Stimulated activated naive CD8-positive, alpha-beta T cell treated with anti-CD3 and anti-CD28 coated beads, Interleukin-15, Interleukin-2, amounts not matched to agents 100 ng/mL and 50 ng/mL, for 24 hours (primary cell): ENCODE measurements at regions not wholly inside any gene's neighbourhood (a gene's known extent, or its start where the extent isn't known, plus 50 kb on each side); places are given as distances from the start of the nearest gene placed in this dataset.

Experiments used
- H3K27ac Mint-ChIP-seq: one replicate; pipeline ENCODE4 v1.8.0; 2021; ENCODE audit warnings: mild to moderate bottlenecking, mixed read lengths
- H3K27me3 Mint-ChIP-seq: one replicate; pipeline ENCODE4 v1.8.0; 2021; ENCODE audit warnings: mixed read lengths
- H3K36me3 Mint-ChIP-seq: one replicate; pipeline ENCODE4 v1.8.0; 2021; ENCODE audit warnings: low read depth, mixed read lengths
- H3K4me1 Mint-ChIP-seq: one replicate; pipeline ENCODE4 v1.8.0; 2021; ENCODE audit warnings: low read depth, mixed read lengths
- H3K4me3 Mint-ChIP-seq: one replicate; pipeline ENCODE4 v1.8.0; 2021; ENCODE audit warnings: mild to moderate bottlenecking, mixed read lengths
- H3K9me3 Mint-ChIP-seq: one replicate; pipeline ENCODE4 v1.8.0; 2021; ENCODE audit warnings: mixed read lengths

- Mint-ChIP-seq H3K9me3 (no peaks in the 10 kb centered on the region), H3K36me3 (no peaks in the 10 kb centered on the region), H3K27me3 (peaks cover 48% of the 10 kb centered on the region), H3K4me3 (no peak overlapping the region), H3K4me1 (no peaks in the 10 kb centered on the region), H3K27ac (no peak overlapping the region)
Observed at GRCh38 chr1:230591678-230592077, 50.6 kb upstream of the COG2 start.

DNA sequence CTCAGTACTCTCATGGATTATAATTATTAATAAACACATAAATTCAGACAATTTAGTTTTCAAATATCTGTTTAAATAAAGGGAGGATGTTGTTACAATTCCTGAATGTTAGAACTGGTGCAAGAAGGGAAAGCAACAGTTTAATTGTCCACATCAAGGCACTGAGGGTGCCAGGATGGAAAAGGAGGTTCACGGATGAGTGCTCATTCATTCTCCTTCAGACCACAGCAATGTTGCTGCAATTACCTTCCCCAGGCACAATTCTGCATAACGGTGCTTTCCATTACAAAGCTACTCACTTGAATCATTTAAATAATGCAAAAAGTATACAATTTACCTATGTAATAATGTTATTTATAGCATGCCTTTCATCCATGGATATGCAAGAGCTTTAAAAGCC lies 52.3 kb upstream of the COG2 start:
- H3K9me3 Mint-ChIP-seq: no peaks in the 10 kb centered on the region
- no peak overlapping the region for H3K4me3 Mint-ChIP-seq
- H3K36me3 Mint-ChIP-seq: no peaks in the 10 kb centered on the region
- no peaks in the 10 kb centered on the region for H3K4me1 Mint-ChIP-seq
- peaks cover 46% of the 10 kb centered on the region for H3K27me3 Mint-ChIP-seq
- no peak overlapping the region for H3K27ac Mint-ChIP-seq

- Mint-ChIP-seq H3K27ac (no peak overlapping the region), H3K27me3 (peaks cover 41% of the 10 kb centered on the region), H3K4me1 (no peaks in the 10 kb centered on the region), H3K36me3 (no peaks in the 10 kb centered on the region), H3K4me3 (no peak overlapping the region), H3K9me3 (no peaks in the 10 kb centered on the region)
Observed at GRCh38 chr1:230588323-230588746, 53.9 kb upstream of the COG2 start.

- H3K4me1 Mint-ChIP-seq: no peaks in the 10 kb centered on the region
- H3K27ac Mint-ChIP-seq: no peak overlapping the region
- no peak overlapping the region for H3K4me3 Mint-ChIP-seq
- no peaks in the 10 kb centered on the region for H3K9me3 Mint-ChIP-seq
- no peaks in the 10 kb centered on the region for H3K36me3 Mint-ChIP-seq
- peaks cover 35% of the 10 kb centered on the region for H3K27me3 Mint-ChIP-seq
Observed at GRCh38 chr1:230587061-230587460, 55.2 kb upstream of the COG2 start.

DNA sequence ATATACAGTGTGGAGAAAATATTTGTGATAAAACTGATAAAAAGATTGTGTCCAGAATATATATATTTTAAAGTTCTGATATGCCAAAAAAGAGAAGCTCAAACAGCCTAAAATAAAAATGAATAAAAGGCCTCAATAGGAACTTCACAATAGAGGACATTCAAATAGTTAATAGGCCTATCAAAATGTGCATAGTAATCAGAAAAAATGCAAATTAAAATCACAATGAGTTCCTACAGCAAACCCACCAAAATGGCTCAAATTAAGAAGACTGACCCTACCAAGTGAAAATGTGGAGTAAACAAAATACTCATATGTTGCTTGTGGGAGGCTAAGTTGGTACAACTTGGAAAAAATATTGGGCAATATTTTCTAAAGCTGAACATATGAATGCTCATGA lies 57.6 kb upstream of the COG2 start:
- no peaks in the 10 kb centered on the region for H3K9me3 Mint-ChIP-seq
- no peaks in the 10 kb centered on the region for H3K4me1 Mint-ChIP-seq
- peaks cover 32% of the 10 kb centered on the region for H3K27me3 Mint-ChIP-seq
- H3K36me3 Mint-ChIP-seq: no peaks in the 10 kb centered on the region
- no peak overlapping the region for H3K4me3 Mint-ChIP-seq
- no peak overlapping the region for H3K27ac Mint-ChIP-seq

GRCh38 chr1:230581446-230582079 lies 60.7 kb upstream of the COG2 start:
- H3K36me3 Mint-ChIP-seq: no peaks in the 10 kb centered on the region
- H3K4me1 Mint-ChIP-seq: no peaks in the 10 kb centered on the region
- no peak overlapping the region for H3K27ac Mint-ChIP-seq
- no peaks in the 10 kb centered on the region for H3K9me3 Mint-ChIP-seq
- H3K4me3 Mint-ChIP-seq: no peak overlapping the region
- H3K27me3 Mint-ChIP-seq: peaks cover 20% of the 10 kb centered on the region

DNA sequence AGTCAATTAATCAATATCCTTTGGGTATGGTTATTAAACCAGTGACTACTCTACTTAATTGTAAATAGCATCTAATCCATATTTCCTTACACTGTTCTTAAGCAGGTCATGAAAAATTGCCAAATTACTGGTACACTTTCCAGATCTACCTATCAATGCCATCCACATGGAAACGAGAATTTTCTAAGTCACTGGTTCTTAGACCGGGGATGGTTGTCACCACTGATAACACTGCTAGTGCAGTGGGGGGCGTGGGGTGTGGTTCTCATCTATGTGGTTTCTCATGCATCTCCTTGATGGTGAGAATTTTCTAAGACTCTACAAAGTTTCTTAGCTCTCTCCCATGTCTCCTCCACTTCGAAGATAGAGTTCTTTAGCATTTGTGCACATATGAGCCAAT lies 63.7 kb upstream of the COG2 start:
- Mint-ChIP-seq H3K9me3 (no peaks in the 10 kb centered on the region), H3K27ac (no peak overlapping the region), H3K27me3 (peaks cover 25% of the 10 kb centered on the region), H3K4me1 (no peaks in the 10 kb centered on the region), H3K4me3 (no peak overlapping the region), H3K36me3 (no peaks in the 10 kb centered on the region)

GRCh38 chr1:230577537-230577936 lies 64.7 kb upstream of the COG2 start:
- Mint-ChIP-seq H3K27ac (no peak overlapping the region), H3K36me3 (no peaks in the 10 kb centered on the region), H3K27me3 (peaks cover 25% of the 10 kb centered on the region), H3K4me1 (no peaks in the 10 kb centered on the region), H3K4me3 (no peak overlapping the region), H3K9me3 (no peaks in the 10 kb centered on the region)

- H3K4me1 Mint-ChIP-seq: no peaks in the 10 kb centered on the region
- no peaks in the 10 kb centered on the region for H3K36me3 Mint-ChIP-seq
- no peak overlapping the region for H3K4me3 Mint-ChIP-seq
- peaks cover 24% of the 10 kb centered on the region for H3K27me3 Mint-ChIP-seq
- H3K27ac Mint-ChIP-seq: no peak overlapping the region
- no peaks in the 10 kb centered on the region for H3K9me3 Mint-ChIP-seq
Observed at GRCh38 chr1:230575886-230576500, 66.3 kb upstream of the COG2 start.

DNA sequence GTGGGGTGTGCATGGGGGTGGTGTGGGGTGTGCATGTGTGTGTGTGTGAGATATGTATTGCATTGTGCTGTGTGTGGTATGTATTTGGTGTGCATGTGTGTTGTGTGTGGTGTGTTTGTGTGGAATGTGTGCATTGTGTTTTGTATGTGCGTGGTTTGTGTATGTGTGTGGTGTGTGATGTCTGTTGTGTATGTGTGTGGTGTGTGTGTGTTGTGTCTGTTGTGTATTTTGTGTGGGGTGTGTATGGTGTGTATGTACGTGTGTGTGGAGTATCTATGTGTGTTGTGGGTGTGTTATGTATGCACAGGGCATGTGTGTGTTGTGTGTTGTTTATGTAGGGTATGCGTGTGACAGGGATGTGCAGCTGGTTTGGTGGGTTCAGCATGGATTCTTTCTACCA lies 67.8 kb upstream of the COG2 start:
- no peaks in the 10 kb centered on the region for H3K4me1 Mint-ChIP-seq

DNA sequence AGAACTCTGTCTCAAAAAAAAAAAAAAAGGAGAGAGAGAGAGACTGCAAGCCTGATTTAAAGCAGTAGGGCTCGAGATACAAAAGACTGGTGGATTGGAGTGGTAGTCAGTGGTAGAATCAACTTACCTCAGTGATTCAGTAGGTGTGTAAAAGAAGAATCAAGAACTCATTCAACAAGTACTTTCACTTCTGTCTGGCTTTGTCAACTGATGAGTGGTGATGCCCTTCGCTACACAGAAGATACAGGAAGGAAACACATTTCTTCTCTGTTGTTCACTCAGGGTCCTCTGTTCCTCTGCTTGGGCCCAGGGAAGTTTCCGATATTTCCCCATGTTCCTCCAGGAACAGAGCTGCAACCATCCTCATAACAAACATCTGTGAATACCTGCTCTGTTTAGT lies 68.6 kb upstream of the COG2 start:
- no peak overlapping the region for H3K27ac Mint-ChIP-seq
- peaks cover 36% of the 10 kb centered on the region for H3K27me3 Mint-ChIP-seq
- no peak overlapping the region for H3K4me3 Mint-ChIP-seq
- no peaks in the 10 kb centered on the region for H3K36me3 Mint-ChIP-seq
- H3K4me1 Mint-ChIP-seq: no peaks in the 10 kb centered on the region
- H3K9me3 Mint-ChIP-seq: no peaks in the 10 kb centered on the region

More for the DNA sequence above, 67.8 kb upstream of the COG2 start:
- H3K36me3 Mint-ChIP-seq: no peaks in the 10 kb centered on the region
- H3K27ac Mint-ChIP-seq: no peak overlapping the region
- H3K9me3 Mint-ChIP-seq: no peaks in the 10 kb centered on the region
- H3K27me3 Mint-ChIP-seq: peaks cover 37% of the 10 kb centered on the region
- no peak overlapping the region for H3K4me3 Mint-ChIP-seq

DNA sequence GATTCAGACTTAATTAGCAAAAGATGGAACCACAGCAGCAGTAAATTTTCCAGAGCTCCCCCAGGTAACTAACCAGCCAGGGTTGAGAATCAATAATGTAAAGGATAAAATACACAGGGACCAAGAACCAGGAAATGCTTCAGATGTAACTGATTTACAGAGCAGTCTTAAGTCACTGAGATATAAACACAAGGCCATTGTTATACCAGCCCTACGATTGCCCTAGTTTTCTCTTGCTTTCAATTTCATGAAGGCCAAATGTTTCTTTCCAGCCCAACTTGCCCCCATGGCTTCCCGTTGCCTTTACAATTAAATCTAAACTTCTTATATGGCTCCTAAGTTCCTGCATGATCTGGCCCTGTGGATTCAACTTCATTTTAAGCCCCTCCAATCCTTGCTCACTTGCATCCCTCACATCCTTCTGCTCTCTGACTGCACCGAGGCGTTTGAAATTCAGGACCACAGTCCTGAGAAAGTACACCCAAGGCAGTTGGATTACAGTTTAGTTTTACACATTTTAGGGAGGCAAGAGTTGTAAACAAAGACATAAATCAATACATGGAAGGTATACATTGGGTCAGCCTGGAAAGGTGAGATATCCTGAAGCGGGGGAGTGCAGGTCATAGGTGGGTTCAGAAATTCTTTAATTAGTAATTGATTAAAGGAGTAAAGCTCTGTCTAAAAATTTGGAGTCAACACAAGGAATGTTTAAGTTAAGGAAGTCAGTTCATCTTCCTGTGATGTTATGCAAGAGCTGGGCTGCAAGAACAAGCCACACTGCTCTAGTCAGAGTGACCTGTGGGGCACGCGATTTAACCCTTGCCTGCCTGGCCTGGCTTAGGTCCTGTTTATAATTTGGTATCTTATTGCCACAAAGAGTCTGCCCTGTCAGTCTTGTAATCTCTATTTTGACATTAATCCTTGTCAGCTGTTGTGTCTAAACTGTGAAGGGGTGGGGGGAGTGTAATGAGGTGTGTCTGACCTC lies 69.9 kb upstream of the COG2 start:
- Mint-ChIP-seq H3K9me3 (no peaks in the 10 kb centered on the region), H3K27ac (no peak overlapping the region), H3K4me1 (no peaks in the 10 kb centered on the region), H3K36me3 (no peaks in the 10 kb centered on the region), H3K4me3 (no peak overlapping the region), H3K27me3 (peaks cover 31% of the 10 kb centered on the region)

DNA sequence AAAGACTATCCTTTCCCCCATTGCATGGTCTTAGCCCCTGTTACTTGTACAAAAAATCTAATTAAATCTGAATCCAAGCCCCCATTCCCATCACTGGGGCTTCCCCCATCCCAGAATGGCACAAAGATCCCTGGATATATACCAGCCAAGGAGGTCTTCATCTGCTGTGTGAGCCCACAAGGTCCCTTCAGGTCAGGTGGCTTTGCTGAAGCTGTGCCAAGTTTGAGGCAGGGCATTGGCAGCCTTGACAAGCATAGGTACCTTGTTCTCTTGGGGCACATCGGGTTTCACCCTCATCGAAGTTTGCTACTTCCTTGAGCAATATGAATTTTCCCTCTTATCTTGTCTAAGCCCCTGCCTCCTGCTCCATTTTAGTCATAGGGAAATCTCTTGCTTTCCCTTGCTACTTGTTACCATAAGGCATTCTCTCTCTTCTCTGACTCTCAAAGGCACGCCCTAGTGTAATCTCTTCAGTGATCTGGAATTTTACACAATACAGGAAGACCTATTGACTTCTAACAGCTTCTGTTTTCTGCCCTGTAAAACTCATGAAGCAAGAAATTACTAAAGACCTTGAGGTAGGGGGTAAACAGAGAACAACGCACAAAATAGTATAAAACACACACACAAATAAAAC lies 71.4 kb upstream of the COG2 start:
- Mint-ChIP-seq H3K4me3 (no peak overlapping the region), H3K9me3 (no peaks in the 10 kb centered on the region), H3K27me3 (peaks cover 28% of the 10 kb centered on the region), H3K36me3 (no peaks in the 10 kb centered on the region), H3K27ac (no peak overlapping the region), H3K4me1 (no peaks in the 10 kb centered on the region)

DNA sequence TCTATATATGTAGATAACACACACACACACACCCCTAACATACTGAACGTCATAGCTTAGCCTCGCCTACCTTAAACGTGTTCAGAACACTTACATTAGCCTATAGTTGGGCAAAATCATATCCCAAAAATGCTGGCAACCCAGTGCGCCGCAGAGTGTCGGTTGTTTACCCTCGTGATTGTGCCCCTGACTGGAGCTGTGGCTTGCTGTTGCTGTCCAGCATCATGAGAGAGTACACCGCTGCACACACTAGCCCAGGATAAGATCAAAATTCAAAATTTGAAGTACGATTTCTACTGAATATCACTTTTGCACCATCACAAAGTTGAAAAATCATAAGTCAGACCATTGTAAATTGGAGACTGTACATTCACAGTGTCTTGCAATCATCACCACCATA lies 73.1 kb upstream of the COG2 start:
- peaks cover 35% of the 10 kb centered on the region for H3K27me3 Mint-ChIP-seq
- H3K4me3 Mint-ChIP-seq: no peak overlapping the region
- H3K4me1 Mint-ChIP-seq: no peaks in the 10 kb centered on the region
- H3K27ac Mint-ChIP-seq: no peak overlapping the region
- H3K36me3 Mint-ChIP-seq: no peaks in the 10 kb centered on the region
- H3K9me3 Mint-ChIP-seq: no peaks in the 10 kb centered on the region

DNA sequence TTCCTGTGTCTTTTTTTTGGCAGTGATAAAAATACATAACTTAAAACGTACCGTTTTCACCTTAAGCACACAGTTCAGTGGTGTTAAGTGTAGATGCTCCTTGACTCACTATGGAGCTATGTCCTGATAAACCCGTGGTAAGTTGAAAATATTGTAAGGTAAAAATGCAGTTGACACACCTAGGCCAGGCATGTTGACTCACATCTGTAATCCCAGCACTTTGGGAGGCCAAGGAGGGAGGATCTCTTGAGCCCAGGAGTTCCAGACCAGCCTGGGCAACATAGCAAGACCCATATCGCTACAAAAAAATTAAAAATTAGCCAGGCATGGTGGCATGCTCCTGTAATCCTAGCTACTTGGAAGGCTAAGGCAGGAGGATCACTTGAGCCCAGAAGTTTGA lies 73.6 kb upstream of the COG2 start:
- Mint-ChIP-seq H3K27me3 (peaks cover 38% of the 10 kb centered on the region), H3K36me3 (no peaks in the 10 kb centered on the region), H3K4me1 (no peaks in the 10 kb centered on the region), H3K9me3 (no peaks in the 10 kb centered on the region), H3K4me3 (no peak overlapping the region), H3K27ac (no peak overlapping the region)
